Epithelial cell of proximal tubule (primary cell): ENCODE measurements at regions not wholly inside any gene's neighbourhood (a gene's known extent, or its start where the extent isn't known, plus 50 kb on each side); places are given as distances from the start of the nearest gene placed in this dataset.

Experiments
- DNase-seq: peaks from one replicate; pipeline ENCODE4 v3.0.0-alpha.2; 2011; ENCODE audit warnings: low read depth
- H3K4me3 ChIP-seq: 2 replicates; pipeline ENCODE4 v1.5.1; 2011; ENCODE audit warnings: low read depth, mild to moderate bottlenecking, low read length
- CTCF ChIP-seq: conservative IDR thresholded peaks from 2 replicates; pipeline ENCODE4 v1.5.1; 2012; ENCODE audit warnings: low read depth, mild to moderate bottlenecking, low read length

GRCh38 chr5:8767111-8767510 lies 778.8 kb downstream of the SEMA5A start:
- no peak for TF ChIP-seq CTCF
- H3K4me3 ChIP-seq: no peak overlapping the region
- DNase-seq: no peak

- DNase-seq: no peak
- H3K4me3 ChIP-seq: no peak overlapping the region
- no peak for TF ChIP-seq CTCF
Observed at GRCh38 chr5:8767746-8768145, 778.1 kb downstream of the SEMA5A start.

- no peak for DNase-seq
- no peak for TF ChIP-seq CTCF
- H3K4me3 ChIP-seq: no peak overlapping the region
Observed at GRCh38 chr5:8769631-8770030, 776.2 kb downstream of the SEMA5A start.

GRCh38 chr5:8770431-8770830 lies 775.4 kb downstream of the SEMA5A start:
- no peak for TF ChIP-seq CTCF
- DNase-seq: no peak
- H3K4me3 ChIP-seq: no peak overlapping the region

- no peak for DNase-seq
- TF ChIP-seq CTCF: no peak
- no peak overlapping the region for H3K4me3 ChIP-seq
Observed at GRCh38 chr5:8773046-8773615, 772.7 kb downstream of the SEMA5A start.

- no peak overlapping the region for H3K4me3 ChIP-seq
- no peak for TF ChIP-seq CTCF
Observed at GRCh38 chr5:8784692-8785091, 761.2 kb downstream of the SEMA5A start.

GRCh38 chr5:8788246-8788645 lies 757.6 kb downstream of the SEMA5A start:
- no peak overlapping the region for H3K4me3 ChIP-seq
- DNase-seq: no peak
- TF ChIP-seq CTCF: no peak

More at GRCh38 chr5:8784692-8785091, 761.2 kb downstream of the SEMA5A start:
- no peak for DNase-seq
